GM19468 (cell line): ENCODE measurements at regions not wholly inside any gene's neighbourhood (a gene's known extent, or its start where the extent isn't known, plus 50 kb on each side); places are given as distances from the start of the nearest gene placed in this dataset.
"Not testable (repeated sequence)": the region's sequence is repeated elsewhere in the genome, so short reads cannot be mapped to it uniquely, and the experiment has no call there.

Experiments used
- ATAC-seq: cut with Tn5 transposase; IDR thresholded peaks from one replicate; pipeline ENCODE4 v1.9.1; 2021; ENCODE audit warnings: mild to moderate bottlenecking, moderate library complexity, moderate number of reproducible peaks; ENCODE audit not compliant: unreplicated experiment; ENCODE audit errors: extremely low read depth

GRCh38 chr7:130844811-130845580, 111.0 kb upstream of the KLF14 start:
- no peak for ATAC-seq

- no peak for ATAC-seq
These were observed 111.6 kb upstream of the KLF14 start for GRCh38 chr7:130845581-130846085.

- no peak for ATAC-seq
These were observed 115.6 kb upstream of the KLF14 start for GRCh38 chr7:130849604-130850003.

GRCh38 chr7:130850956-130851355, 116.9 kb upstream of the KLF14 start:
- ATAC-seq, result no peak

- ATAC-seq, result no peak
These were observed 118.9 kb upstream of the KLF14 start for GRCh38 chr7:130852867-130853266.

- no peak for ATAC-seq
These were observed 119.7 kb upstream of the KLF14 start for GRCh38 chr7:130853503-130854279.

- ATAC-seq, result no peak
These were observed 120.5 kb upstream of the KLF14 start for GRCh38 chr7:130854481-130854880.

GRCh38 chr7:130856866-130857265, 122.9 kb upstream of the KLF14 start:
- no peak for ATAC-seq

GRCh38 chr7:130860832-130861231, 126.8 kb upstream of the KLF14 start:
- ATAC-seq, result not testable (repeated sequence)

GRCh38 chr7:130865408-130866236, 131.6 kb upstream of the KLF14 start:
- ATAC-seq, result no peak

GRCh38 chr7:130867039-130867438, 133.0 kb upstream of the KLF14 start:
- no peak for ATAC-seq

- ATAC-seq, result no peak
These were observed 133.7 kb upstream of the KLF14 start for GRCh38 chr7:130867581-130868136.

GRCh38 chr7:130868139-130868538, 134.1 kb upstream of the KLF14 start:
- ATAC-seq, result no peak

- ATAC-seq, result no peak
These were observed 135.9 kb upstream of the KLF14 start for GRCh38 chr7:130869918-130870317.

- ATAC-seq, result no peak
These were observed 138.3 kb upstream of the KLF14 start for GRCh38 chr7:130872341-130872740.

GRCh38 chr7:130872756-130873448, 138.9 kb upstream of the KLF14 start:
- no peak for ATAC-seq

GRCh38 chr7:130874071-130874915, 140.3 kb upstream of the KLF14 start:
- no peak for ATAC-seq

GRCh38 chr7:130875265-130875741, 141.3 kb upstream of the KLF14 start:
- no peak for ATAC-seq

GRCh38 chr7:130875901-130876300, 141.9 kb upstream of the KLF14 start:
- ATAC-seq, result no peak
